NCI-H82 (cell line): ENCODE measurements at regions not wholly inside any gene's neighbourhood (a gene's known extent, or its start where the extent isn't known, plus 50 kb on each side); places are given as distances from the start of the nearest gene placed in this dataset.
"Not testable (repeated sequence)": the region's sequence is repeated elsewhere in the genome, so short reads cannot be mapped to it uniquely, and the experiment has no call there.

ENCODE experiments used
- DNase-seq: peaks from one replicate; lab custom pipeline; 2025; lab: John Stamatoyannopoulos, UW

GRCh38 chr22:44575381-44576268 lies 77.6 kb upstream of the RTL6 start:
- DNase-seq = no peak

GRCh38 chr22:44574640-44575380 lies 76.8 kb upstream of the RTL6 start:
- no peak for DNase-seq

GRCh38 chr22:44574057-44574639 lies 76.1 kb upstream of the RTL6 start:
- no peak for DNase-seq

- DNase-seq = no peak
These were observed 75.4 kb upstream of the RTL6 start for GRCh38 chr22:44573451-44573850.

- DNase-seq = no peak
These were observed 74.6 kb upstream of the RTL6 start for GRCh38 chr22:44572414-44573207.

- DNase-seq = no peak
These were observed 73.8 kb upstream of the RTL6 start for GRCh38 chr22:44571566-44572413.

- DNase-seq = no peak
These were observed 72.7 kb upstream of the RTL6 start for GRCh38 chr22:44570476-44571445.

GRCh38 chr22:44569561-44569991 lies 71.5 kb upstream of the RTL6 start:
- DNase-seq = no peak

- peak; percentile 49 for DNase-seq
These were observed 69.9 kb upstream of the RTL6 start for GRCh38 chr22:44567846-44568493.

GRCh38 chr22:44567378-44567841 lies 69.4 kb upstream of the RTL6 start:
- DNase-seq = not testable (repeated sequence)

GRCh38 chr22:44566911-44567310 lies 68.9 kb upstream of the RTL6 start:
- DNase-seq = no peak

GRCh38 chr22:44562651-44563050 lies 64.6 kb upstream of the RTL6 start:
- not testable (repeated sequence) for DNase-seq

- DNase-seq = no peak
These were observed 63.3 kb upstream of the RTL6 start for GRCh38 chr22:44561139-44561840.

- DNase-seq = not testable (repeated sequence)
These were observed 60.6 kb upstream of the RTL6 start for GRCh38 chr22:44558671-44559070.

GRCh38 chr22:44557872-44558271 lies 59.8 kb upstream of the RTL6 start:
- not testable (repeated sequence) for DNase-seq

GRCh38 chr22:44557064-44557748 lies 59.2 kb upstream of the RTL6 start:
- no peak for DNase-seq

GRCh38 chr22:44555597-44555996 lies 57.6 kb upstream of the RTL6 start:
- no peak for DNase-seq

- no peak for DNase-seq
These were observed 57.0 kb upstream of the RTL6 start for GRCh38 chr22:44555046-44555445.
